GM12891 (cell line): ENCODE measurements at regions not wholly inside any gene's neighbourhood (a gene's known extent, or its start where the extent isn't known, plus 50 kb on each side); places are given as distances from the start of the nearest gene placed in this dataset.

Source experiments
- PAX5 ChIP-seq: IDR thresholded peaks from 2 replicates; pipeline ENCODE4 v1.6.1; 2011; ENCODE audit warnings: low read length, moderate library complexity, mild to moderate bottlenecking; ENCODE audit not compliant: insufficient read depth, severe bottlenecking
- POLR2A ChIP-seq: IDR thresholded peaks from 2 replicates; pipeline ENCODE4 v1.6.1; 2011; ENCODE audit warnings: low read depth, low read length, control low read depth
- POLR2AphosphoS5 ChIP-seq: IDR thresholded peaks from 2 replicates; pipeline ENCODE4 v1.6.1; 2011; ENCODE audit warnings: low read depth, low read length, control low read depth
- POU2F2 ChIP-seq: IDR thresholded peaks from 2 replicates; pipeline ENCODE4 v1.6.1; 2011; ENCODE audit warnings: low read depth, mild to moderate bottlenecking, control low read depth, low read length, moderate library complexity
- SPI1 ChIP-seq: IDR thresholded peaks from 2 replicates; pipeline ENCODE4 v1.6.1; 2011; ENCODE audit warnings: low read depth, low read length, control low read depth
- TAF1 ChIP-seq: IDR thresholded peaks from 2 replicates; pipeline ENCODE4 v1.6.1; 2011; ENCODE audit warnings: low read depth, low read length, control low read depth

DNA sequence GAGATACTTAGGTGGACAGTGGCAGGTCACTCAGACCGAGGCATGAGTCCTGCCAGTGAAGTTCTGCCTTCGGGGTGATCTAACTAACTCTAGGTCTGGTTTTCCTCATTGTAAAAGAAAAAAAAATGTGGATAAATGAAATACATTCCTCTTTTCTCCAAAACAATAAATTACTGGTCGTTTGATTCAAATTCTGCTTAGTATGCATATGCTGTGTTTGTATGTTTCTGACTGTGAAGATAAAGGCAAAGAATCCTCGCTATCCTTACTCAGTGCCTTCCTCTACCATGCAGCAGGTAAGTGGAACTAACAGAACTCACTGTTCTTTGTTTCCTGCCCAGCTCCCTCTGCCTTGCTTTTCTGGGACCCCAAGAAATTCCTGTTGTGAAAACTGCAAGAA is 330.1 kb downstream of the SUCLG1 start:
- TF ChIP-seq POLR2A = no peak
- TF ChIP-seq POLR2AphosphoS5 = no peak
- no peak for TF ChIP-seq SPI1
- TF ChIP-seq TAF1 = no peak
- TF ChIP-seq PAX5 = no peak
- no peak for TF ChIP-seq POU2F2
